ENCODE measurements at regions not wholly inside any gene's neighbourhood (a gene's known extent, or its start where the extent isn't known, plus 50 kb on each side); places are given as distances from the start of the nearest gene placed in this dataset.

DNA sequence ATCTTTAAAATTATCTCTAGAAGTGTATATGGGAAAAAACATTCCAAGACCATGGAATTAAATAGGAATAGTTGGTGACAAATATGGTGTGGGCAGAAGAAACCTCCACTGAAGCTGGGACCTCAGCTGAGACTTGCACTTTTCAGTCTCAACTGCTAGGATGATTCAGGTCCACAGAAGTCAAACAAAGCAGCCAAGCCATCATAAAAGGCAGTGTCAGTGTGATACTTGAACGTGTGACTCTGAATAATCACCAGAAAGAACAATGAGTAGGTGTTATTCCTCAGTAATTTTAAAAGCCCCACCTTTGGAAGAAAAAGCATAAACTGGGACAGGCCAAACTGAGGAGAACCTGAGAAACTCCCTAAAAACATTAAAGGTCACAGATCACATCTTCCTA, 90.7 kb downstream of the ZNF281 start (continued):
- TF ChIP-seq GMEB1 (CRISPR knock-in tag; IDR thresholded peaks at IDR 0.05) (no peak), CBFA2T2 (conservative IDR thresholded peaks at IDR 0.05) (no peak), NCOA6 (IDR thresholded peaks at IDR 0.05) (no peak), IRF9 (tag; IDR thresholded peaks at IDR 0.05) (no peak), ZBTB8A (IDR thresholded peaks at IDR 0.05; ENCODE audit: partially characterized antibody) (no peak), ELF1 (tag; IDR thresholded peaks at IDR 0.05) (no peak), ZNF263 (CRISPR knock-in tag; IDR thresholded peaks at IDR 0.05; ENCODE audit: borderline replicate concordance) (no peak), ZNF407 (IDR thresholded peaks at IDR 0.05; ENCODE audit: low read depth) (no peak), CBX3 (IDR thresholded peaks at IDR 0.05; ENCODE audit: borderline replicate concordance in 1 of 2, low read length in 2 of 2) (no peak), ZNF717 (CRISPR knock-in tag; IDR thresholded peaks at IDR 0.05) (no peak), BHLHE40 (IDR thresholded peaks at IDR 0.05; ENCODE audit: low read length) (no peak), ZNF175 (CRISPR knock-in tag; IDR thresholded peaks at IDR 0.05; ENCODE audit: low read depth) (no peak), MAX (CRISPR knock-in tag; IDR thresholded peaks at IDR 0.05) (no peak), POLR3G (IDR thresholded peaks at IDR 0.05; ENCODE audit: extremely low read depth, insufficient read length, insufficient replicate concordance) (no peak), TAF7 (tag; IDR thresholded peaks at IDR 0.05) (no peak), NUFIP1 (IDR thresholded peaks at IDR 0.05; ENCODE audit: partially characterized antibody) (no peak)
- TF ChIP-seq, protein P1, sequence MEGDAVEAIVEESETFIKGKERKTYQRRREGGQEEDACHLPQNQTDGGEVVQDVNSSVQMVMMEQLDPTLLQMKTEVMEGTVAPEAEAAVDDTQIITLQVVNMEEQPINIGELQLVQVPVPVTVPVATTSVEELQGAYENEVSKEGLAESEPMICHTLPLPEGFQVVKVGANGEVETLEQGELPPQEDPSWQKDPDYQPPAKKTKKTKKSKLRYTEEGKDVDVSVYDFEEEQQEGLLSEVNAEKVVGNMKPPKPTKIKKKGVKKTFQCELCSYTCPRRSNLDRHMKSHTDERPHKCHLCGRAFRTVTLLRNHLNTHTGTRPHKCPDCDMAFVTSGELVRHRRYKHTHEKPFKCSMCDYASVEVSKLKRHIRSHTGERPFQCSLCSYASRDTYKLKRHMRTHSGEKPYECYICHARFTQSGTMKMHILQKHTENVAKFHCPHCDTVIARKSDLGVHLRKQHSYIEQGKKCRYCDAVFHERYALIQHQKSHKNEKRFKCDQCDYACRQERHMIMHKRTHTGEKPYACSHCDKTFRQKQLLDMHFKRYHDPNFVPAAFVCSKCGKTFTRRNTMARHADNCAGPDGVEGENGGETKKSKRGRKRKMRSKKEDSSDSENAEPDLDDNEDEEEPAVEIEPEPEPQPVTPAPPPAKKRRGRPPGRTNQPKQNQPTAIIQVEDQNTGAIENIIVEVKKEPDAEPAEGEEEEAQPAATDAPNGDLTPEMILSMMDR (IDR thresholded peaks at IDR 0.05 in 2 of 3, conservative IDR thresholded peaks at IDR 0.05 in 1 of 3; ENCODE audit: insufficient read depth in 2 of 3, low read depth in 1 of 3, low read length in 3 of 3), result no peak
